Cerebellar cortex (tissue), 1 donor: ENCODE measurements at regions not wholly inside any gene's neighbourhood (a gene's known extent, or its start where the extent isn't known, plus 50 kb on each side); places are given as distances from the start of the nearest gene placed in this dataset.

ENCODE experiments used
- DNase-seq: peaks from one replicate; pipeline ENCODE4 v3.0.0-alpha.2; 2015; ENCODE audit warnings: low spot score

DNA sequence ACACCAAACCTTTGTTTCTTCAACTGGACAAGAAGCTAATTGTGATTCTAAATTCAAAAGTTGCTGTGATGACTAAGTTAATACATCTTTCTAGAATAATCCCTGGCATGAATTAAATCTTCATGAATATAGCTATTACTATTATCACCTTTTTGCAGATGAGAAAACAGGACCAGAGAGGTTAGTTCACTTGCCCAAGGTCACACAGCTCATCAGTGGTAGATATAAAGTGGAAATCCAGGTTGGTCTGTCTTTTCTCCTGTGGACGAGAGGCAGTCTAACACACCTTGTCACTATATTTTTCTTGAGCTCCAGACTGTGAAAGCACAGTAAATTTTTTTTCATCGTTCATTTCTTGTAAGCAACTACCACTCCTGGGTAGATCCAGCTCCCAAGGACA, 247.6 kb upstream of the LRTM1 start:
- DNase-seq, result no peak

DNA sequence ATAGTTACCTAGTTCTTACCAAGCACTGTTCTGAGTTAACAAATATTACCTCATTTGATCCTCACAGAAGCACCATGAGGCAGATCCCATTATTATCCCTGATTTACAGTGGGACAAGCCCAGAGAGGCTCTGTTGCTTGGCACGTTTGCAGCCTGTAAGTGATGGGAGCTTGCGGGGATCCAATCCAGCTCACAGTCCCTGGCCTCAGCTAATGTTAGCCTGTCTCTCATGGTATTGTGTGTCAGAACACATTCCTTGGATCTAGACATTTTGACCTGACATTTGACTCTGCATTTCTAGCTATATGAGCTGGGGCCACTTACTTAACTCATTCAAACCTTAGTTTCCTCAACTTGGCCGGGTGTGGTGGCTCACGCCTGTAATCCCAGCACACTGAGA, 246.9 kb upstream of the LRTM1 start:
- DNase-seq, result no peak

DNA sequence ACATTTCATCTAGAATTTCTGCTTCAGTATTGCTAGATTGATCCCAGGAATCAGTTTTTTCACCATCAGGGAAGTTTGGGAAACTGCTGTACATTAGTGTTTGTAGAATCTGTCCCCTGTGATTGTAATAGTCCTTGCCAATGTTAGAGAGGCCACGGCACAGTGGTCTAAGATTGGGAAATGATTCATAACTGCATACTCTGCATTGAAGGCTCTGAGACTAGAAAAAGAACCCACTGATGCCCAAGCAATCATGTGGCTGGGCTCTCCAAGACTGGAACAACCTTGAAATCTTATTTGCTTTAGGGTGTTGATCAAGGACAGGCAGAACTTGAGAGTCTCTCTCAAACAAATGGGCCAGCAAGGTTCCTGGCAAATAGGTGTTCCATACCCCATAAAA, 245.6 kb upstream of the LRTM1 start:
- DNase-seq, result no peak

DNA sequence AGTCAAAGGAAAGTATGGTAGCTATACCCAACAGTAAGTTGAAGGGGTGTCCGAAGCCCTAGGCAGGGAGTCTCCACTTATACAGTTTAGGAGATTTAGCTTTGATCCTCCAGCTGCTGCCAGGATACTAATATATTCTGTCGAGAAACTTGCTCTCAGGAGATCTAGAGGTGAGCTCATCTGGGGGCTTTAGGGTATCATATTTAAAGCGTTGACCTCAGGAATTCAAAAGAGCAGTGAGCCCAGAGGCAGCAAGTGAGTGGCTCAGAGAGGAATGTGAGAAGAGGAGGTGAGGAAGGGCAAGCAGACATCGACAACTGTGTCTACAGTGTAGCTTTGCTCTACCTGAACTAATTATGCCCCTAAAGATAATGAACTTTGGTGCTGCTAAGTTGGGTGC, 245.1 kb upstream of the LRTM1 start:
- DNase-seq, result no peak

DNA sequence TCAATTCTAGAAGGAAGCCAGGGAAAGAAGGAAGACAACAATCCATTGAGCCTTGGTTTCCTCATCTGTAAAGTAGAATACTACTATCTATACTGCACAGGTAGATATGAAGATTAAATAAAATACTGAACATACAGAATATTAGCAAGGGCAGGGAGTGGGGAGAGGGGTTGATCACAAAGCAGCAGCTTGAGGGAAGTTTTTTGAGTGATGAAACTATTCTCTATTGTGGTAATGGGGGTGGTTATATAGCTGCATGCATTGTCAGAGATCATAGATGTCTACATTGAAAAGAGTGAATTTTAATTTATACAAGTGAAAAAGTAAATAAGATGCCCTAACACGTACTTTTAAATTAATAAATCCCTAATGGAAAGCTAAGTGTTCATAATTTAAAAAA, 242.6 kb upstream of the LRTM1 start:
- no peak for DNase-seq

DNA sequence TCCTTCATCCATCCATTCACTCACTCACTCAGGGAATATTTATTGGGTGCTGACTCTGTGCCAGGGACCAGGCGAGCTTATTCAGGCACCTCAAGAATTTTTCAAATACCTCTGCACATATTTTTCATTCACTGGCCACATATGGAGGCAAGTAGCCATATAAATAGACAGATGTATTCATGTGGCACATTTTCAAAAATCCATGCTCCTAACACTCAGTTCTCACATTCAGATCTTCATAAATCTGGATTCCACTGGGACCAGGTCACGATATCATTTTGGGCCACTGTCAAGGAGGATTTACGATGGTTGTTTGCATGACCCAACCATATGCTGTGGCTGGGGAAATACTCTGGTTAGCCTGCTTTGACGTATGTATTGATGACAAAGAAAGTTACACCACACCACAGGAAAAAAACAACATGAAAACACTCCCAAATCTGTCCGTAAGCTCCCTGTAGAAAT, 241.8 kb upstream of the LRTM1 start:
- no peak for DNase-seq

DNA sequence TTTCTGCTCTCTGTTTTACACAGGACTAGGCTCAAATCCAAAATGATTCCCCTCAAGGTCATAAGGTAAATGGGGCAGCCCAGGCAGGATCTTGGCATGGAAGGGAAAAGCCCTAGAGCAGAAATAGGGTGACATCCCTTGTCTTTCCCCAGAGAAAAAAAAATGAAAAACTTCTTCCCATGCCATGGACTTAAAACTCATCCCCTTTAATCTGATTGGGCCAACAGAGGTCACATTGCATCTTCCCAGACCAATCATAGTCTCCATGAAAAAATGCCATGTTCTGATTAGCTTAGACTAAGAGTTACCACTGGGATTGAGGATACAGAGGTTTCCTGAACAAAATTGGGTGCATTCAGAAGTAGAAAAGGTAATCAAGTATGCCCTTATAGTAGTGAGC, 241.3 kb upstream of the LRTM1 start:
- DNase-seq, result no peak

DNA sequence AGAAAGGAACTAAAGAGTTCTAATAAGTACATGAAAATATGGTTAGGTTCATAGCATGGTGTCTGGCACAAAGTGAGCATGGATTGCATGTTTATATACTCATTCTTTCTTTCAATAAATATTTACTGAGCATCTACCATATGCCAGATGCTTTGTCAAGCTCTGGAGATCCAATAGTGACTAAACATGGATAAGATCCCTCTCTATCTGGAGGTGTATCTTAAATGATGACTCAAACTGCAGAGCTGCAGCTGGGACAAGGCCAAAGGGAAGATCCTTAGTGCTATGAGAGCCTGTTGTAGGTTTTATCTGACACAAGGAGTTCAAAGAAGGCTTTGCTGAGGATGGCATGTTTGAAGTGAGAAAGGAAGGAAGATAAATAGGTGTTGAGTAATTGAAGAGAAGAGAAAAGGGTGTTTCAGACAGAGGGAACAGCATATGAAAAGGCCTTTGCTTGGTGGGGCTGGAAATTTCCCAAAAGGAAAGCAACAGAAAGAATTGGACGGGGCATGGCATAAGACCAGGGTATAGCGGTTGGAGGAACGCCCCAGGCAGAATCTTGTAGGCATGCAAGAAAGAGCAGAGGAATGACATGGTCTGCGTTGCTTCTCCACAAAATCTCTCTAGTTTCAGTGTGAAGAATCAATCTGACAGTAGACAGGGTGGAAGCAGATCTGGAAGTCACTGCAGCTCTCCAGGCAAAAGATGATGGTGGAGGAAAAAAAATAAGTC, 239.9 kb upstream of the LRTM1 start:
- no peak for DNase-seq

DNA sequence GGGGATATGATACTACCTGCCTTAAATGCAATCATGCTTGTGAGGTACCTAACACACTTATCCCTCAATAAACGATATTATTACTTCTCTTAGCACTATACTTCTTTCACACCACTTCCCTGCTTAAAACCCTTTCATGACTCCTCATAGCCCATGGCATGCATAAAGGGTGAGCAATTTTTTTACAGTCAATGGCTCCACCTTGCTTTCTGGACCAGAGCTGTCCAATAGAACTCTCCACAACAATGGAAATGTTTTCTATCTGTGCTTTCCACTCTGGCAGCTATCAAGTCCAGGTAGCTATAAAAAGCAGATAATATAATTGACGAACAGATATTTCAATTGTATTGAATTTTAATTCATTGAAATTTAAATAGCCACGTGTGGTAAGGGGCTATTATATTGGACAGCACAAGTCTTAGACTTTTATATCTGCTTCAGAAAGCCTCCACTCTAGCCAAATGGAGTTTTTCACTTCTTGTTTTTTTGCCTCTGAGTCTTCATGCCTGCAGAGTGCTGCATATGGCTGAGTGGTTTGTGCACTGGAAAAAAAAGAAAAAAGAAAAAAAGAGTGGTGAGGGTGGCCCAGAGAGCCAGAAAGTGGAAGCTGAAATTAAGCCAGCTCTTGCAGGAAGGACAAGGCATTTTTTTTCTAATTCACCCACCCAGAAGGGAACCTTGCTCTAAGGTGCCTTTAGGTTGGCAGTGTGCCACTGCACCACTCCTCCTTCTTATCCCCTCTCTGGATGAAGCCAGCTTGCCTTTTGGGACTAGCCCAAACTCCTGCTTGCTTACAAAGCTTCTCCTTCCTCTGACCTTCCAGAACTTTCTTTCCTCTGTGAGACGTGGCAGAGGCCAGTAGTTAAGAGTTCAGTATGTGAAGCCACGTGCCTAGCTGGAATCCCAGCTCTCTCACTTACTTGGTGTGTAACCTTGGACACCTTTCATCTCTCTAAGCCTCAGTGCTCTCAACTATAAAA, 239.0 kb upstream of the LRTM1 start:
- DNase-seq, result no peak

DNA sequence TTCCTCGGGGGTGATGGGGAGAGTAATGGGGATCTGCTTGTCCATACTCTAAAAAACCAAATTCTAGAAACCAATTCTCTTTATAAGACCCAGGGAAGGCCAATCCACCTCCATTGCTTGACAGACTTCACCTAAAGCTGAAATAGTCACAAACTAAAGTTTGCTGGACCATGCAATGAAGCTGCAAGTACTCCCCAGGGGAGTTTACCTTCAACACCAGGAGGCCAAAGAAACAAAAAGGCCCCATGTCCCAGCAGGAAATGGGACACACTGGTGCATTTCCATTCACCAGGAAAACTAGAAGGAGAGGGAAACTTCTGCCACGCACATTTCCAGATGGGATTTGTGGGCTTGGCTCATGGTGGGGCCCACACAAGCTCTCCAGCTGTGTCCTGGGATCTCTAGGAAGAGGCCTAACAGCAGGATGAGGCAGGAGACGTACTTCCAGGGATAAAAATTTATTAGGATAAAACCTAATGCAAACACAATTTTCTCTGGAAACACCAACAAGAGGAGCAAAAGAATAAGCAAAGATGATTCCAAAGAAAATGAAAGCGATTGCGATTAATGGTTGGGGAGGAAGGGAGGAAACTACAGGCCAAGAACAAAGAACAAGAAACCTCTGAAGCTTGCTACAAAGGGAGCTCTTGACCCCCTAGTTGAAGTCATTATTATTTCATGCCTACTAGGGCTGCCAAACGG, 238.0 kb upstream of the LRTM1 start:
- DNase-seq, result no peak

DNA sequence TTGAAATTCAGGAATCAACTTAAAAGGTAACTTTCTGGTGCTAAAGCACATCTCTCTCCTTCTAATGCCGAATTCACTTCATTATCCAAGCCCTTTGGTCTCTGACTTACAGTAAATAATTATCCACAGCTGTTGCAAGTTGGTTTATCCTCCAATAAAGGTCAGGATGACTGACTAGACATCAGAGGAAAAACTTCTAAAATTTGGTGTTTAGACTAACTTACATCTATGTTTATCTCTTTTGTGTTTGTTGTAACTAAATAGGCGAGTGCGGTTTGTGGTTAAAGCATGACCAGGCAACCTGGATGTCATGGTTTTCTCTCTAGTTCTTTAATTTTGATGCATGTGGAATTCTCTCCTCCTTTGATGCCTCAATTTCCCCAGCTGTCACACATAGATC, 237.4 kb upstream of the LRTM1 start:
- no peak for DNase-seq

DNA sequence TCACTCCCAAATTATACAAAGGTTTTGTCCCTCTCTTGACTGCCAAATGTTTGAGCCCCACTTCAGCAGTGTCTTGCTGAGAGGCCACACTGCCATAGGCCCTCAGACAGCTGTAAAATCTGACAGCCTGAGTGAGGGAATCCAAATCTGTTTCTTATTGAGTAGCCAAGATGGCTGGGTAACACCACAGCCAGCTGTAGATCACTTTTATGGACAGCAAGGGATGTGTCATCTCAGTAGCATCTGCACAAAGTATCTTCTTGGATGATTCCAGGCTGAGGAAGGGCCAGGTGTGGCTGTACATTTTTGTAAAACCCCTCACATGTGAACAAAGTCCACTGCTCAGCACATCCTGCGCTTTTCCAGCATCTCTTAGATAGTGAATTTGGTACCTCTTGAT, 237.0 kb upstream of the LRTM1 start:
- no peak for DNase-seq

DNA sequence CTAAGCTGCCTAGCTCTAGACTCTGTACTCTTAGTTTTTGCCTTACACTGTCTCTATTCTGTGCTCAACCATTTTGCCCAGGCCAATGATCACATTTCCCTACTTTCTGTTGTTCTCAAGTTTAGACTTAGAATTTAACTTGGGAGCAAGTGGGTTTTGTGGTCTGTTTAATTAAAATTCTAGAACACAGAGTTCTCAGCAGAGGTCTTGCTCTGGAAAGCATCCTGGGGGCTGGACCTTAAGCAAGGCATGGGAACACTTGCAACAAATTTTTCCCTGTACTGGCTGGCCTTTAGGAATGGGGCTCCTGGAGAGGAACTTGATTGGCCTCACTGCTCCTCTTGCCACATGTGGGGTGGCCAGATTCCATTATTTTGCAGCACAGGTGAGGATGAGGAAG, 236.3 kb upstream of the LRTM1 start:
- DNase-seq, result no peak

DNA sequence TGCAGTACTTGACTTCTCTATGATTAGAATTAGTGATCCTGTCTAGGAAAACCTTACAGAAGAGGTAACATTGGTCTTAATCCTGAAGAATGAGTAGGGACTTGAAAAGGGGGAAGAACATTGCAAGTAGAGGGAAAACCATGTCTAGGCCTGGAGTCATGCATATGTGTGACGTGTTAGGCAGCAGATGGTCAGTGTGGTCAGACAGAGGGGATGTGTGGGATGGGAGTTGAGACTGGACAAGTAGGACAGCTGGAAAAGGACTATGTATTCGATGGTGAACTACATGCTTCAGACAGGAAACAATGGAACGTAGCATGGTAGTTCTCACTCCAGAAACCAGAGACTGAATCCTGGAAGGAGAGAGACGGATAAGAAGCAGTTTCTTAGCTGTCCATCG, 235.6 kb upstream of the LRTM1 start:
- no peak for DNase-seq

DNA sequence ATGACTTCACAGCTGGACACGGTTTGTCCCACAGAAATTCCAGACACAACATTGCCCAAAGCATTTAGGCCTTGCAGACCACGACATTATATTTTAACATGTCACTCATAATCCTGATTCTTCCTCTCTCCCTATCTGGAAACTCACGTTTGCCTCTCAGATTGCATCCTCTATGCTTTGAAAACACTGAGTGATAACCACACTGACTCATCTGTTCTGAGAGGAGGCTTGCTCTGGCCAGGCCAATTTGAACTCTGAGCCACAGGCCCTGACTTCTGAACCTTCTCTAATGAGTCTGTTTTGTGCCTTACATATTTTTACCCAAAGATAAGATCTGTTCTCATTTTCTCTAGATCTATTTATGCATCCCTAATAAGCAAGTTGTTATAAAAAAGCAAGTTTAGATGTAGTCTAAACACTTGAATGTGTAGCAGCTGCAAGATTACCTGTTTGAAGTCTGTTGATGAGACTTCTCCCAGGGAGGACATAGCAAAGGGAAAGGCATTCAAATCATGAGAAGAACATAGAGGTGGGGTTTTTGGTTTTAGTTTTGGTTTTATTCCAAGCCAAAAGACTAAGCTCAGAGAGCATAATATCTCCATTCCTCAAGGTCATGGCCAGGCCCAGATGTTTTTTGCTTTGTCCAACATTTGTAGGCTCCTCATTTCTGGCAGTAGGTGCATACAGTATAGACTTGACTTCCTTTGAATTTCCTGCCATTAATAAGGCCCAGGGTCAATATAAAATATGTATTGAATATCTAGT, 234.4 kb upstream of the LRTM1 start:
- no peak for DNase-seq

DNA sequence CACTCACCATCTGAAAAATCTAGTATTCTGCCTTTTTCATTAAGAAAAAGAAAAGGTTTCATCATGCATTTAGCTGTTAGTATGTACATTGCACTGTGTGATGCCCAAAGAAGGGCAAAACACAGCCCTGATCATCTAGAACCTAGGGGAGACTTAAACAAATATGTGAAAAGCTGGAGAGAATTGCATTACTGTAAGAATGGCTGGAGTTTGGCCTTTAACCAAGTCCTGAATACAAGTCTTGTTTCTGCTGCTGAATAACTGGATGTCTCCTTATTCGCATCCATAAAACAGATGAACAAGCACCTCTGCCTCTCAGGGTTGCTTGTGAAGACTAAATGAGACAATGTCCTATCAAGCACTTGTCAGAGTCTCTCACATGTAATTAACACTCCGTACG, 233.4 kb upstream of the LRTM1 start:
- DNase-seq, result no peak

DNA sequence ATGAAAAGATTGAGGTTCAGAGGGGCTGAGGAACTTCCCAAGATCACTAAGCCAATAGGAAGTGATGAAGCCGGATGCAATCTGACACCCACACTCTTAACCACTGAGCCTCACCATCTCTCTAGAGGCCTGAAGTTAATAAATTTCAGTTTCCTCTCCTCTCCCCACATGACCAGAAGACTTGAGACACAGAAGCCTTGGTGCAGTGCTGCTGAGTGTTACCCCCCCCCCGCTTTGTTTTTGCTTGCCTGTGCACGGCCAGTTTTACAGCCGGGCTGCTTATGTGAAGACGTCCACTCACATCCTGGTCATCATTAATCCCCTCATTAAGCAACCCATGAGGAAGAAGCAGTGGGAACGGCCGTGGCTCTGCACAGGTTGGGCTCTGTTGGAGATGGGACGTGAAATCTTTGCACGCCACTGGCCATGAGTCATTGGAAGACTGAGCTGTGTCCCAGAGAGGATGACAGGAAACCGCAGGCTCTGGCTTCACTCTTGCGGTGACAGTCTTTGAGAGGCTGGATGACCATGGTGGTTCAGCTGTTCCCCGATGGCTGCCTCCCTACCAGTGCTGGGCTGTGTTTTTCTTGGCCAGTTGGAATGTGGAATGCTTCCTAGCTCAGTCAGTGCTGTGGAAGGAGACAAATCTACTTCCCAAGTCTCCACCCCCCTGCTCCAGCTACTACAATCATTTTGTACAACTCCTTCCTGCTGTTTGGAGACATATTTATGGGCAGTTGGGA, 232.6 kb upstream of the LRTM1 start:
- no peak for DNase-seq

DNA sequence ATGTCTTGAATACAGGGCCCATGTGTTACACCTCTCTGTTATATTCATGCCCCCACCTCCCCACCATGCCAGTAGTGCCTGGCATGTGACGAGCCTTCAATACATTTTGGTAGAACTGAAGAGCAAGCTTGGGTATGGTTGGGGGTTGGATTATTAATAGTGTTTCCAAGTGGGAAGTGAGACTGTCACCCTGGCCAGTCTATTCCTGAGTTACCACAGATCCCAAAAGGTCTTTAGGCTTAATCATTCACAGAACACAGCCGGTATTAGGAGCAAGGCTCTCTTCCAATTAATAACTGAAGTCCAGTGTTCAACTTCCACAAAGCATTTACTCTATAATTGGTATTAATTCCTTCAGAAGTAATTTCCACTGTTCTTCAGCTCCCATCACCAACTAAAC, 231.9 kb upstream of the LRTM1 start:
- DNase-seq, result no peak

DNA sequence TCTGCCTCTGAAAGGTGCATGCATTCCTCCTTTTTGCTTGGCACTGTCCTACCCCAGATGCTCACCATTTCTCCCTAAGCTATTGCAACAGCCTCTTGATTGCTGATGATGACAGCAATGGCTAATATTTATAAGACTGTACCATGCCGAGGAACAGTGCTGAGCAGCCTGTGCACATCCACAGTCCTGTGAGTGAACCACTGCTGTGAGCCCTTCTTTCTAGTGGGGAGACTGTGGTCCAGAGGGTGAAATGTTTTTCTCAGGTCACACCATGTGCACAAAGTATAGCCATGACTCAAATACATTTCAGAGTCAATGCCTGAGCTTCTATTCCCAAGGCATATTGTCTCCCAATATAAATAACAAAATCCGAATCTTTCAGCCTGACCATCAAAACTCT, 231.2 kb upstream of the LRTM1 start:
- no peak for DNase-seq

DNA sequence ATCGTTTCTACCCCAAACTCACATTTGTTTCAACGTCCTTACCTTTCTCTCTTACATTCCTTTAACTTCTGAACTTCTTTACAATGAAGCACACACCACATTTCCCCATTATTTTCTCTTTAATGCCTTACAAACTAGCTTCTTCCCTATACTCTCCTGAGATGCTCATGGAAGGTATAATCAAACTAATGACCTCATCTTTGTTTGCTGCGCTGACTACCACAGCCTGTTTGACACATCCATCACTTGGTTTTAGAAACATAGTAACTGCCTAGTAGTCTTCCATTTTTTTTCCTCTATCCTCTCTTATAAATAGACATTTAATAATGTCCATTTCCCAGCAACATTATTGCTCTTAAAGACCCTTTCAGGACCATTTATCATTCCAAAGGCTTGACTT, 230.5 kb upstream of the LRTM1 start:
- DNase-seq, result no peak

DNA sequence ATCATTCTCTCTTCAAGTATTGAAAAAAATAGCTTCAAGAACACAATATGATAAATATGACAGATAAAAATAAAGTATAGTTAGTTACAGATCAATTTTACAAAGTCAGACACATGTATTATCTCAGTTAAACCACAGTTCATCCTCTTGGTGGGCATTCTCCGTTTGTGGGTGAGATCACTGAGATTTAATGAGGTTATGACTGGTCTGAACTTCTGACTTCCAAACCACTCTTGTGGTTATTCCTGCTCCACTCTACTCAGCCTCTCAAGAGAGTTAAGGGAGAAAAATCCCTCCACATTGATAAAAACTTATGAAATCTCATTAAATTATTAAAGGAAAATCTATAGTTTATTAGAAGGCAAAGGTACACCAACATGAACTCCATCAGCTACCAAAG, 229.9 kb upstream of the LRTM1 start:
- DNase-seq, result no peak
